Stimulated activated CD4-positive, alpha-beta T cell treated with anti-CD3 and anti-CD28 coated beads, Interleukin-1b, Interleukin-23, amount 100 ng/mL, for 48 hours (primary cell): ENCODE measurements at regions not wholly inside any gene's neighbourhood (a gene's known extent, or its start where the extent isn't known, plus 50 kb on each side); places are given as distances from the start of the nearest gene placed in this dataset.
"Not testable (repeated sequence)": the region's sequence is repeated elsewhere in the genome, so short reads cannot be mapped to it uniquely, and the experiment has no call there.

ENCODE experiments used
- DNase-seq: peaks from one replicate; pipeline ENCODE4 v3.0.0-alpha.2; 2020

DNA sequence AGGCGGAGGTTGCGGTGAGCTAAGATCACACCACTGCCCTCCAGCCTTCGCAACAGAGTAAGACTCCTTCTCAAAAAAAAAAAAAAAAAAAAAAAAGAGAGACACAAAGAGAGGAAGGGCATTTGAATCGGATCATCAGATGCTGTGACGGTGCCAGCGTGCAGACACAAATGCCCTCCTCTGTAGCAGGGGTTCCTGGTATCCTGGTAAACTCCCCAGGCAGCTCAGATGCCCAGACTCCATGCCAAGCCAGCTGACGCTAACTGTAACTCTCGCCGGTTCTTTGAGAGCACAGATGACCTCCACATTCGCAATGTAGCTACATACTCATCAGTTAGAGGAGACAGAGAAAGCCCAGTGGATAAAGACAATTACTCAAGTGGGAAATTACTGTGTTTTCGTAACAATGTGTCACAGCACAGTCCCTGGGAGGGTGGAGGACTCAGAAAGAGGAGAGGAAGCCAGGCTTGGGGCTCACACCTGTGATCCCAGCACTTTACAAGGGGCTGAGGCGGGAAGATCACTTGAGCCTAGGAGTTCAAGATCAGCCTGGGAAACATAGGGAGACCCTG, 153.1 kb downstream of the BRD1 start:
- DNase-seq = no peak

DNA sequence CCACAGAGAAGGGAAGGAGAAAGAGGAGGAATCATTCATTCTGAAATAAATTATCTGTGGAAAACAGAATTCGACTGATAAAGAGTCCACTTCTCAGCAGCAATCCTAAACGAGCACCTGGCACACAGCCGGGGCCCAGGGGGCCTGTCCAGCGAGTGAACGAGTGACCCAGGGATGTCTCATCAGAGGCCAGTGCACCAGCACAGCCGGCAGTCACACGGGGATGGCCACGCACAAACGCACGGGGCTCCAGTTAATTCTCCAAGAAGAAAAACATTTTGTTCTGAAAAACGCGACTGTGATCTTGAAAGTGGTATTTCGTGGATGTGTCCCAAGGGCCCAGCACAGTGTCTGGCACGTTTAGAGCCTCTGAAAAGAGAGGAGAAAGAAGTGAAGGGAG, 154.6 kb downstream of the BRD1 start:
- no peak for DNase-seq

DNA sequence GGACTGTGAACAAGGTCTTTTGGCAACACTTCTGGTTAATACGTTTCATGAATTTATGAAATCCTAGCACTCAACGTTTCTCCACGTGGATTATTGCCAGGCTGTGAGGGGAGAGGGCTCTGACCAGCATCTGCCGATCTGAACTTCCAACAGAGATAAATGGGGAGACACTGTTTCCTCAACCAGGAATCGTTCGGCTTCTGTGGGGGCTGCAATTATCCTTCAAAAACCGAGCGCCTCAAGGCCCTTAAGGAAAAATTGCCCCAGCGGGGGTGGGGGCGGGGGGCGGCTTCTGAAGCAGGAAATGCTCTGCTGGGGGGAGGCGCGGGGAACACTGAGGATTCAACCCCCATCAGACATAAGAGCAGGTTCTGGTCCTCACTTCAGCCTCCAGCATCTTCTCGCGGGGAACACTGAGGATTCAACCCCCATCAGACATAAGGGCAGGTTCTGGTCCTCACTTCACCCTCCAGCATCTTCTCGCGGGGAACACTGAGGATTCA, 155.6 kb downstream of the BRD1 start:
- DNase-seq = no peak

DNA sequence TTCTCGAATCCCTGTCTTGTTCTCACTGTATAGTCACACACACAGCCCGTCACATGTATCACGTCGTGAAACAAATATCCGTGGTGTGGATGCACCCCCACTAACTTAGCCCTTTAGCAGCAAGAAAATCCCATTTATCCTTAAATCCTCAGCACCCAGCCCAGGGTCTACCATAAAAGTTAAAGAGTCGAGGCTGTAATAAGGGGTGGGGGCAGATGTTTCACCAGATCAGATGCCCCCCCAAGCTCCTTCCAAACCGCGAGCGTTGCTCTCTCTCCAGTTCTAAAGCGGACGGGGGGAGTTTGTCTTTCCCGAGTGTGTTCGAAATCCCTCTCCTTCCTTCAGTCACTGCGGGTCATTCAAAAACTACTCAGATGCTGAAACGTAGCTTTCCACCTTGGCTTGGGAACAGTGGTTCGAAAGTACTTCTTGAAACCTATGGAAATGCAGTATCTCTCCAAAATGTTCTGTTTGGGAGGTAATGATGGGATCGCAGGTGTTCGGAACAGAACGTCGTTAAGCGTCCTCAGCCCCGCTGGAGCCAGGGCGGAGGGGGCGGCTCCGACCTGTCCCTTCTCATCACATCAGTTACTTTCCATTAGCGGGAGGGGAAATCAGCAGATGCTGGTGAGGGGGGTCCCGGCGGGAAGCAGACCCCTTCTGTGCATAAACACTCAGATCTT, 156.2 kb downstream of the BRD1 start:
- DNase-seq = no peak

DNA sequence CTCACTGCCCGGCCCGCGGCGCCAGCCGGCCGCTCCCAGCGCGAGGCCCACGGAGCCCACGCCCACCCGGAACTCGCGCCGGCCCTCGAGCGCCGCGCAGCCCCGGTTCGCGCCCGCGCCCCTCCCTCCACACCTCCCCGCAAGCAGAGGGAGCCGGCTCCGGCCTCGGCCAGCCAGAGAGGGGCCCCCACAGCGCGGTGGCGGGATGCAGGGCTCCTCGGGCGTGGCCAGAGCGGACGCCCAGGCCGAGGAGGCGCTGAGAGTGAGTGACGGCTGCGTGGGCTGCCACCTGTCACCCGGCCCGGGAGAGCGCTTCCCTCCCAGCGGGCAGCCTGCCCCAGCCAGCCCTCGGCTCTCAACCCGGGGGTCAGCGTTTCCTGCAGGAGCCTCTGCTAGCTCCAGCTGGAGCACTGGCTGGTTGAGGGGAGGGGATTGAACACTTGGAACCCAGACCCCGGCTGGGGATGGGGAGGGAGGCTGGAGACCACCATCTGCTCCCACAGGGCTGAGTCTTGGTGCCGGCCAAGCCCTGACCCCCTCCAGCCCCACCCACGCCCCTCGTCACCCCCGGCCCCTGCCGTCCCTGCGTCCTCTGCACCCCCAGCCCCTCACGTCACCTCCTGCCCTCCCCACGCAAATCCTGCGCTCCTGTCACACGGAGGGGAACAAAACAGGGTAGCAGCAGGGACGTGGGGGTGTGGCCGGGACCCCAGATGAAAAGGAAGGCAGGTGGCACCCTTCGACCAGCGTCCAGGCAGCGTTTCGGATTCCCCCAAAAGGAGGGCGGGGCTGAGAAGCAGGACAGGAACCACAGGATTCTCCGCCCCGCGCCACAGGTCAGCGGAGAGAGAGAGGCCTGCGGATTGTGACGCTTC, 157.0 kb downstream of the BRD1 start:
- no peak for DNase-seq

DNA sequence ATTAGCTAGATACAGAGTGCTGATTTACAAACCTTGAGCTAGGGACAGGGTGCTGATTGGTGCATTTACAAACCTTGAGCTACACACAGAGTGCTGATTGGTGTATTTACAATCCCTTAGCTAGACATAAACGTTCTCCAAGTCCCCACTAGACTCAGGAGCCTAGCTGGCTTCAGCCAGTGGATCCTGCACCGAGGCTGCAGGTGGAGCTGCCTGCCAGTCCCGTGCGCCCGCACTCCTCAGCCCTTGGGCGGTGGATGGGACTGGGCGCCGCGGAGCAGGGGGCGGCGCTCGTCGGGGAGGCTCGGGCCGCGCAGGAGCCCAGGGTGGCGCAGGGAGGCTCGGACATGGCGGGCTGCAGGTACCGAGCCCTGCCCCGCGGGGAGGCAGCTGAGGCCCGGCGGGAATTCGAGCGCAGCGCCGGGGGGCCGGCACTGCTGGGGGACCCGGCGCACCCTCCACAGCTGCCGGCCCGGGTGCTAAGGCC, 157.7 kb downstream of the BRD1 start:
- peak; percentile 24 for DNase-seq

DNA sequence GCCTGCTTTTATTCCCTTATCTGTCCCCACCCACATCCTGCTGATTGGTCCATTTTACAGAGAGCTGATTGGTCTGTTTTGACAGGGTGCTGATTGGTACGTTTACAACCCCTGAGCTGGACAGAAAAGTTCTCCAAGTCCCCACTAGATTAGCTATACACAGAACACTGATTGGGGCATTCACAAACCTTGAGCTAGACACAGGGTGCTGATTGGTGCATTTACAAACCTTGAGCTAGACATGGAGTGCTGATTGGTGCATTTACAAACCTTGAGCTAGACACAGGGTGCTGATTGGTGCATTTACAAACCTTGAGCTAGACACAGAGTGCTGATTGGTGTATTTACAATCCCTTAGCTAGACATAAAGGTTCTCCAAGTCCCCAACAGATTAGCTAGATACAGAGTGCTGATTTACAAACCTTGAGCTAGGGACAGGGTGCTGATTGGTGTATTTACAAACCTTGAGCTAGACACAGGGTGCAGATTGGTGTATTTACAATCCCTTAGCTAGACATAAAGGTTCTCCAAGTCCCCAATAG, 158.2 kb downstream of the BRD1 start:
- not testable (repeated sequence) for DNase-seq

DNA sequence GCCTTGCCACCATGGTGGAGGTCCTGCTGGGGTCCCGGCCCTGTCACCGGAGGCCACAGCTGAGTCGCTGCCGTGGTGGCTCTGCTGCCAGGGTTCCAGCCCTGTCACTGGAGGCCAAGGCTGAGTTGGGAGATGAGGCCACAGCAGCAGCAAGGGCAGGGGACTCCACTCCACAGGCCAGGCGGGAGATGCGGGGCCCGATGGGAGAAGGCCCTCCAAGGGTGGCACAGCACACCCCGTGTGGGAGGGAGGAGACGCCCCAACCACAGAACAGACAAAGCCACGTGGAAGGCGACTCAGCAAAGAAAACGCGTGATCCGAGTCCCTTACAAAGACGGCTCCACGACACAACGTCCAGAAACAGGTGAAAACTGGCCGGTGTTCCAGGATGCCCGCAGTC, 159.3 kb downstream of the BRD1 start:
- DNase-seq = no peak

DNA sequence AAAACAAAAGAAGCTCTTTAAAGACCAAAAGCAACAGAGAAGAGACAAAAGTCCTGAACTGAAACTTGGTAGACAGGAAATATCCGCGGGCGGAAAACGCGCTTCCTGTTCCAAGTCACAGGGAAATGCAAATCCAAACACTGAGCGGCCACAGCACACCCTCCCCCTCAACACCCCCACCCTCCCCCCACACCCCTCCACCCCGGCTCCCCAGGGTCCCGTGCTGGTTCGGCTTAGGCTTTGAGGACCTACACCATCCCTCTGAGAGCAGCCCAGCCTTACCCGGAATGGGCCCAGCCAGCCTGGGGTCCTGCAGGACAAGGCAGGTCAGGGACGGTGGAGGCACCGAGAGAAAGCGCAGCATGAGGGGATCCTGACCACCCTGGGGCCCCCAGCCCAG, 160.4 kb downstream of the BRD1 start:
- DNase-seq = no peak

DNA sequence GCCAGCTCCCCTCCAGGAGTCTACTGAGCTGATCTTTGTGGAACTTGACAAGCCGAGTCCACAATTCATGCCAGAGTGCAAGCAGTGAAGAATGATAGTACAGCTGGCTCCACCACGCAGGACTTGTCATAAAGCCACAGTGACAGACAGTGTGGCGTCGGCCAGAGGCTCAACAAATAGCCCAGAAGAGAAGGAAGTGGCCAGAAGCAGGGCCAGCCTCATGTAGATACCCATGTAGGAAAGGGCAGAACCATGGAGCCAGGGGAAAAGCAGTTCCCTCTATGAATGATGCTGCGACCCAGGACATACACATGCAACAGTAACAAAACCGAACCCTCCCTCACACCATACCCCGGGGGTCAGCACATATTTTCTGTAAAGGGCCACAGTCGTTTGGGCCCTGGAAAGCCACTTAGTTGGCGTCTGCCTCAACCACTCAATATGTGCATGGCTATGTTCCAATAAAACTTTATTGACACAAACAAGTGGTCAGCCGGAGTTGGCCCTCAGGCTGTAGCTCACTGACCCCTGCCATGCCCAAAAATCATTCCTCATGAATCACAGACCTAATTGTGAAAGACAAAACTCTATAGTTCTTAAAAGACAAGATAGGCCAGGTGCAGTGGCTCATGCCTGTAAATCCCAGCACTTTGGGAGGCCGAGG, 161.4 kb downstream of the BRD1 start:
- DNase-seq = no peak

DNA sequence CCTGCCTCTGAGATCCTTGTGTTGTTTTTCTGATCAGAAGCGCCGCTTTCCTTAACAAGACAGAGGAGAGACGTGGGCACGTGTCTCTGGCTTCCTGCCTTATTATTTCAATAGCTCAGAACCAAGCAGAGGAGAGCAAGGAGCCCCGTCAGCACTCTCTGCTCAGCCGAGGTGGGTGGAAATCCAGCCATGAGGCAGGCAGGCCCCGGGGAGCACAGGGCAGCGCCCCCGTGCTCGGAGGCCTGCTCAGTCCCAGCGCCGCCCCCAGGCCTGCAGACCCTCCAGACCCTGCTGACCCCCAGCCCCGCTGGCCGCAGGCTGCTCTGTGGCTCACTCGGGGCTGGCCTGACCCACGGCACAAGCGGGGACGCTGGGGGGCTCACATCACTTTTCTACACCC, 162.8 kb downstream of the BRD1 start:
- no peak for DNase-seq

DNA sequence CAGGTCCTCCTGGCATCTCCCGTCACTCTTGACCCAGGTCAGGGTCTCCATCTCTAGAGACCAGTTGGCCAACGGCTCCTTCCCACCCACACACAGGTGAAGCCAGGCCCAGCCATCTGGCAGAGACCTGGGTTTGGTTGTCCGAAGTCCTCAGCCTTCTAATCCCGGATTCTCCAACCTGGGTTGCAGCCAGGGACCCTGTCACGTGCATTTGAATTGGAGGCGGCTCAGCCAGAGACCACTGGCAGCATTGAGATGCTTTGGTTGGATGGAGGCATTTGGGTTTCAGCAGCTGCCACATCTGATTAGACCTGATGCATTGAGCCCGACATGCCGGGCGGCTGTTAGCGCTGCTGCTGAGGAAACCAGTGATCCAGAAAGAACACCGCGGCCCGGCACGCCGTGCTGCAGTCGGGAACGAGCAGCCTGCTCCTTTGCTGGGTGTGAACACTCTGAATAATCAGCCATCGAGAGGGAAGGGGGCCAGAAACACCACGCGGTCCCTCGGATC, 163.2 kb downstream of the BRD1 start:
- DNase-seq = no peak

DNA sequence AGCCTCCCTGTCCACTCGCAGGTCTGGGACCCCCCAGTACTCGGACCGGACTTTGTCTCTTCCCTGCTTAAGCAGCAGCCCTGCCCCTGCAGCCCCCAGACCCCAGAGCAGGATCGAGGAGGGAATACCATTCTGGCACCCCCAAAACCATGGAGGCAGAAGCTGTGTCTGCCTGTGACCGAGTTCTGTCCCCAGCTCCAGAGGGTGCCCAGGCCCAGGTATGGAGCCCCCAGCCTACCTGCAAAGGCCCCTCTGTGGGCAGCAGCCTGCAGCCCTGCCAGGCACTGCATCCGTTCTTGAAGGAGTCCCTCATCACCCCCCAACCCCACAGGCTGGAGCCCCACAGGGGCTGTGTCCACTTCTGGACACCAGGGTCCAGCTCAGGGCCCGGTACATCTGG, 163.8 kb downstream of the BRD1 start:
- DNase-seq = no peak

DNA sequence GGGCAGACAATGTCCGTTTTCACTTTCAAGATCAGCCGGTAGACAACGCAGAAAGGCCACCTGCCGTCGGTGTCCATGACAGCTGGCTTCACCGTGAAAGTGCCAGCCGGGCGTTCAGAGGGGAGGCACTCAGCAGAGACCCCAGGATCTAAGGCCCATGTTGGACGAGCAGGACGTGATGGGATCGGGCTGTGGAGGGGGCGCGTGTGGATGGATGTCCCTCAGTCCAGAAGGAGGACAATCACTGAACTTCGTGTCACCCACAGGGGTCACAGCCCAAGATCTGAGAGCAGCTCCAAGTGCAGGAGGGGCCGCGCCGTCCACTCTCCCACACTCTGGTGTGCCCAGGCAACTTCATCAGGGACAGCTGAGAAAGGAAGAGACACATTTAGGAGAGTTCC, 164.4 kb downstream of the BRD1 start:
- no peak for DNase-seq

DNA sequence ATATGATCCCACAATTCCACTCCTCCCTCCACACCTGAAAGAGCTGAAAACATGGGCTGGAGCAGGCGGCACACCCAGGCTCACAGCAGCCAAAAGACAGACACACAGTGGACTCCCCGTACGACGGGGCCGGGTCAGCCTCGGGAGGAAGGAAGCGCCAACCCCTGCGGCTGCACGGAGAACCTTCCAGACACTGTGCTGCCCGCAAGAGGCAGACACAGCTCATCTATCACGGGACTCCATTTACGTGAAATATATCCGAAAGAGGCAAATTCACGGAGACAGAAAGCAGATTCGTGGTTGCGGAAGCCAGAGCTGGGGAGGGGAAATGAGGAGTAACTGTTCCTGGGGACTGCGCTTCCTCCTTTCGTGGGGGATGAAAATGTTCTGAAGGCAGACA, 165.0 kb downstream of the BRD1 start:
- no peak for DNase-seq

DNA sequence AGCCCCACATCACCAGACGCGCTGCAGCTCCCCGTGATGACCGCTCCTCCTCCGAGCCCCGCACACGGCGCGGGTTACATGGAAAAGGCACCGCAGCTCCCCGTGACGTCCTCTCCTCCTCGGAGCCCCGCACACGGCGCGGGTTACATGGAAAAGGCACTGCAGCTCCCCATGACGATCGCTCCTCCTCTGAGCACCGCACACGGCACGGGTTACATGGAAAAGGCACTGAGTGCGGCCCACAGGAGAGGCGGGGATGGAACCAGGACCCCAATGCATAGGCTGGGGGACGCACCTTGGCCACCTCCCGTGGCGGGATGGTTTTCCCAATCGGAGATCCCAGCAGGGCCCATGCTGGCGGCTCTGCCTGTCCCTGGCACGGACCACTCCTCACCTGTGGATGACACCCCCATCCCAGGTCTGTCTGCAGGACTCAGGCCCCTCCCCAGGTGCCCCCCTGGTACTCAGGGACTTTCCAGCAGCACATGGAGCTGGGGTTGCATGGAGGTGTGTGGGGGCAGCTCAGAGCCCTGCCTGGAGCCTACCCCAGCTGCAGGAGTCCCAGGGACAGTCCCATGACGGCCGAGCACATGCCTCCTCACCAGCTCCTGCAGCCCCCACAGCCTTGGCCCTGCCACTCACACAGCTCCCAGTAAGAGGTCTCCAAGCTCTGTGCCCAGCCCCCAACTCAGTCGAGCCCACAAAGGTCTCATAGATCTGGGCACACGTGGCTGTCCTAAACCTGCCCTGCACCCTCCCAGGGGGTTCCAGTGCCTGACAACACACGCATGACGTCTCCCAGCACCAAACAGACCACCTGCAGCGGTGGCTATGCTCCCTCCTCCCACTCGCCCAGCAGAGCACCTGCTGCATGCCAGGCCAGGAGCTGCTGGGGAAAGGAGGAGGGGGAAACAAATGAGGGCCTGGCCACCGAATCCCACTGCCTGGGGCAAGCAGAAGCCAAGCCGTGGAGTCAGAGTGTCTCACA, 166.6 kb downstream of the BRD1 start:
- no peak for DNase-seq

DNA sequence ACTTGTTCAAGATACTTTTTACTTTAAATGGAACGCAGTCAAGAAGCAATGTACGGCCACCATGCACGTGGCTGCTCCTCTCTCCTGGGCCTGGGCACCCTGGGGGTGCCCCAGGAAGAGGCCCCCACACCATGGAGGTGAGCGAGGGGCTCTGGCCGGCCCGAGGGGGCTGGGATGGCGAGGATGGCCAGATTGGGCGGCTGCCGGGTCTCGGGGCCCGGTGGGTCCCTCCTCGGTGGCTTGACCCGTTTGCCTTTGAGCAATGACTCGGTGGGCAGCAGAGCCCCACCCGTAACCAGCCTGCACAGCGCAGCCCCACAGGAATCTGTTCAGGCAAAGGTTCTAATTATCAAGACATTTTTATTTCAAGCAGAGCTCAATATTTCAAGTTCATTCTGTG, 167.4 kb downstream of the BRD1 start:
- DNase-seq = no peak

DNA sequence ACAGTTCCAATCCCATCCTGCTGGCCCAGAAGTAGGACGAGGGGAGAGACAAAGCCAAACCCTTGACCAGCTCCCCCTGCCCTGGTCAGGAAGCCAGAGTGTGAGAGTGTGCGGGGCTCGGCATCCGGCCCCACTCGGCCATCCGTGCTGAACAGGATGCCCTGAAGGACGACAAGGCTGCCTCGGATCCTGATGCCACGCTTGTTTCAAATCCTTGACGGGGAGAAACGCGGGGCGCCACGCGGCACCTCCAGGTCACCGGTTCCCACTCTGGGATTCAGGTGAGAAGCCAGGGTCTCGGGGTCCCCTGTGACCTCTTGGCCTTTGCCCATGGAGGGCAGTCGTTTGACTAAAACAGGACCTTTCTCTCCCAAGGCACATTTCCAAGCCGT, 167.8 kb downstream of the BRD1 start:
- no peak for DNase-seq

DNA sequence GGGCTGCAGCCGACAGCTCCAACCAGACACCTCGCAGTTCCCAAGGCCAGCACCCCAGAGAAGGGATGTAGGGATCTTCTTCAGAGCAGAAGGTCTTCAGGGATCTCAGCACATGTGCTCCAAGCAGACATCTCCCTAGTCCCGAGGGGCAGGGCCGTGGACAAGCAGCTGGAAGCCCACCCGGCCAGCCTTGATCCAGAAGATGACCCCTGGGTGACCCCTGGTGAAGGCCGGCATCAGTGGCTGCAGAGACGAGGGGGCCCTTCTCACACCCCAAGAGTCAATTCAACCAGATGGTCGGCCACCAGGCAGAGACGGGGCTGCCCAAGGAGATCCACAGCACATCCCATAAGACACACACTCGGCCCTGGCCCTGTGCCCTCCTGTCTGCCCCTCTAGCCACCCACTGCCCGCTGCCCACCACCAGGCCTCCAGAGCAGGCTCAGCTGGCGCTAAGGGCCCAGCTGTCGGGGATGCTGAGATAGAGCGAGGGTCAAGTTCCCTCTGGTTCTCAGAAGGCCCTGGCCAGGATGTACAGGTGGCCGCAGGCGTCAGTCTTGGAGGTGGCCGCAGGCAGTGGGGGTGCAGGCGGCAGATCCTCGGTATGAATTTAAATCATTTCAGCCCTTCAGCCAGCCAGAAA, 168.3 kb downstream of the BRD1 start:
- no peak for DNase-seq

DNA sequence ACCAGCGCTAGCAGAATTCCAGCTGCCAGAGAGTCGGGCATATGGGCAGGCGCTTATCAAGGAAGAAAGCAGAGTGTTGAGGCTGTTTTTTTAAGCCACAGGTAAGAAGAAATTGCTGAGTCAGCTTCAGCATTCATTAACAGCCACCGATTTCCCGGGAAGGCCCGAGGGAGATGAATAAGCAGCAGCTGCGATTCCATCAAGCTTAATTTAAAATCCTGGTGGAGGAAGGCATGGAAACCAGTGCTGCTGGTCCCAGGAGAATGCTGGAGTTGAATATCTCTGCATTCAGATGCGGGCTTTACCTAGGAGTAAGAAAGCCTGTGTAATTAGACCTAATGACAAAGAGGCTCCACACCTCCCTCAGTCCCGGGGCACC, 168.8 kb downstream of the BRD1 start:
- no peak for DNase-seq

DNA sequence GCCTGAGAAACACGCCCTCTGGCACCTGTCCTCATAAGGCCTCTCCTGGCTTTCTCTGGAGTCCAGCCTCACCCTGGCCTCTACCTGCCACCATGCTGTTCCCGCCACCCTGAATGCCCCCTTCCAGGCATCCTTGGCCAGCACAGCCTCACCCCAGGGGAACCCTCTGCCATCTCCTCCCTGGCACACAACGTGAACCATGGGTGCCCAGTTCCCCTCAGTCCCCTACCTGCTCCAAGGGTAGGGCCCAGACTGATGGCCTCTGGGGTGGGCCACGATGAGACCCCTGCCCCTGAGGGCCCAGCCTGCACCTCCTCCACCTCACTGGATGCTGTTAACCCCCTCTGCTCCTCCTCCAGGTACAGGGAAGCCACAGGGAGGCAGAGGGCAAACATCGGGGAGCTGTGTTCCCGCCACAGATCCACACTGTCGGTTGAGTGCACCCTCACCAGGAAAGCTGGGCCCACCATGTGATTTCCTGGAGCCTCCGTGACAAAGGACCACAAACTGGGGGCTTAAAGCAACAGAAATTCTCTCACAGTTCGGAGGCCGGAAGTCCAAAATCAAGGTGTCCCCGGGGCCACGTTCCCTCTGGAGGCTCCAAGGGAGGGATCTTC, 169.6 kb downstream of the BRD1 start:
- no peak for DNase-seq
